HAP-1 (cell line): ENCODE measurements at regions not wholly inside any gene's neighbourhood (a gene's known extent, or its start where the extent isn't known, plus 50 kb on each side); places are given as distances from the start of the nearest gene placed in this dataset.
"Not testable (repeated sequence)": the region's sequence is repeated elsewhere in the genome, so short reads cannot be mapped to it uniquely, and the experiment has no call there.

ENCODE experiments used
- DNase-seq, 2 experiments: peaks; one replicate each; pipeline ENCODE4 v3.0.0-alpha.2; 2016 to 2020; ENCODE audit warnings: low spot score in 2 of 2
- H3K27me3 ChIP-seq: fragments of 250-450 bp; sonication (Bioruptor Pico); 2 replicates; pipeline ENCODE4 v1.5.1; 2020; ENCODE audit warnings: low read depth, mild to moderate bottlenecking, moderate library complexity
- H3K36me3 ChIP-seq: fragments of 250-450 bp; sonication (Bioruptor Pico); replicated peaks from 2 replicates; pipeline ENCODE4 v1.5.1; 2020; ENCODE audit warnings: mild to moderate bottlenecking
- H3K4me1 ChIP-seq: fragments of 250-450 bp; sonication (Bioruptor Pico); 2 replicates; pipeline ENCODE4 v1.5.1; 2020; ENCODE audit warnings: mild to moderate bottlenecking
- H3K4me3 ChIP-seq: fragments of 250-450 bp; sonication (Bioruptor Pico); 2 replicates; pipeline ENCODE4 v1.5.1; 2020; ENCODE audit warnings: mild to moderate bottlenecking, moderate library complexity
- H3K9me3 ChIP-seq: fragments of 250-450 bp; sonication (Bioruptor Pico); 2 replicates; pipeline ENCODE4 v1.5.1; 2020; ENCODE audit warnings: mild to moderate bottlenecking, moderate library complexity
- in situ Hi-C: fragments of 300-500 bp; cut with MboI; formaldehyde crosslinking; loops from 3 replicates; pipeline ENCODE4 v1.14.3; 2020; ENCODE audit warnings: low sequenced_read_pairs, inconsistent platforms, mixed read lengths

- Histone ChIP-seq H3K9me3 (no peaks in the 10 kb centered on the region), H3K4me3 (no peak overlapping the region), H3K27me3 (no peaks in the 10 kb centered on the region), H3K36me3 (no peaks in the 10 kb centered on the region), H3K4me1 (no peaks in the 10 kb centered on the region)
- peak; percentile 20 to 68 for DNase-seq
- in situ Hi-C loops: no loop called here
Observed at GRCh38 chr6:97978855-97979271, 695.8 kb upstream of the MMS22L start.

- H3K9me3 ChIP-seq, in situ Hi-C loops, H3K36me3 ChIP-seq, H3K27me3 ChIP-seq, H3K4me3 ChIP-seq, DNase-seq, H3K4me1 ChIP-seq: not testable (repeated sequence)
Observed at GRCh38 chr6:97979285-97979684, 696.3 kb upstream of the MMS22L start.

DNA sequence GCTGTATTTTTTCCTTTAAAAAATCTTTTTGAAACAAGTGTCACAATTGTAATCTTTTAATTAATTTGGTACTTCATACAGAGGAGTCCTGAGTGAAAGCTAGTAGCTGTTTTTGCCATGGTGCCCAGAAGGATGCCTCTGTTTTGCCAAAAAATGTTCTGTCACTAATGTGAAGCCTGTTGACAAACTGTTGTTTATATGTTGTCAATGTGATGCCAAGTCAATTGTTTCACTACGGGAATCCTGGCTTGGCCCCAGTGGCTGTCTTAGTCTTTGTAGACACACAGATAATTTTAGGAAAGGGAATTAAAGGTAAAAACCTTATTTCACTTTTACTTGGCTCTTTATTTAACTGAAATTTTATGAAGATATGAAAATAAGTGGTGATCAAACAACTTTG lies 706.4 kb upstream of the MMS22L start:
- DNase-seq: no peak

DNA sequence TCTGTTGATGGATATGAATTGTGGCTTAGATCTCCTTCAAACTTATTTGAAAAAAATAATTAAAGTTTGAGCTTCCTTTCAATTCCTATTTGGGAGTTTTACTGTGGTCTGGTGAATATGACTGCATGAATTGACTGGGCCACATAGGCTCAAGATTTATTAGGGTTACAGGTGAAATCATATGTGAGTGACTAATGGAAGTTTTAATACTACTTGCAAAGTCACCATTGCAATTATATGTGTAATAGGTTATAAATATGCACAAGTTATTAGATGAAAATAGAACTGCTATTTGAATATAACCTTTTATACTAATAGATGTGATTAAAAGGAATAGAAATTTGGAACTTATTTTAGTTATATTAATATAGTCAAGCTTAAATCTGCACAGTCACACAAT lies 712.1 kb upstream of the MMS22L start:
- H3K27me3 ChIP-seq: no peaks in the 10 kb centered on the region
- H3K9me3 ChIP-seq: no peaks in the 10 kb centered on the region
- DNase-seq: no peak
- no peaks in the 10 kb centered on the region for H3K36me3 ChIP-seq
- in situ Hi-C loops: no loop called here
- H3K4me3 ChIP-seq: no peak overlapping the region
- no peaks in the 10 kb centered on the region for H3K4me1 ChIP-seq

More for the DNA sequence above, 706.4 kb upstream of the MMS22L start:
- Histone ChIP-seq H3K4me1 (no peaks in the 10 kb centered on the region), H3K36me3 (no peaks in the 10 kb centered on the region), H3K4me3 (no peak overlapping the region), H3K27me3 (no peaks in the 10 kb centered on the region), H3K9me3 (no peaks in the 10 kb centered on the region)
- in situ Hi-C loops: no loop called here

- no peak for DNase-seq
- H3K9me3 ChIP-seq: no peaks in the 10 kb centered on the region
- no peaks in the 10 kb centered on the region for H3K4me1 ChIP-seq
- no peaks in the 10 kb centered on the region for H3K36me3 ChIP-seq
- H3K4me3 ChIP-seq: no peak overlapping the region
- in situ Hi-C loops: no loop called here
- H3K27me3 ChIP-seq: no peaks in the 10 kb centered on the region; the same call in 1 of the 2 replicates
Observed at GRCh38 chr6:98002678-98003077, 719.7 kb upstream of the MMS22L start.

- Histone ChIP-seq H3K36me3 (no peaks in the 10 kb centered on the region), H3K4me3 (no peak overlapping the region), H3K27me3 (no peaks in the 10 kb centered on the region), H3K9me3 (no peaks in the 10 kb centered on the region), H3K4me1 (peaks cover 13% of the 10 kb centered on the region)
- DNase-seq: peak; percentile 46 to 54
- in situ Hi-C loops: no loop called here
Observed at GRCh38 chr6:98014442-98015201, 731.6 kb upstream of the MMS22L start.

- no peaks in the 10 kb centered on the region for H3K9me3 ChIP-seq
- no peaks in the 10 kb centered on the region for H3K27me3 ChIP-seq
- no peak overlapping the region for H3K4me3 ChIP-seq
- H3K36me3 ChIP-seq: no peaks in the 10 kb centered on the region
- DNase-seq: no peak
- in situ Hi-C loops: no loop called here
- peaks cover 13% of the 10 kb centered on the region for H3K4me1 ChIP-seq
Observed at GRCh38 chr6:98016565-98016964, 733.5 kb upstream of the MMS22L start.

GRCh38 chr6:98020222-98020621 lies 737.2 kb upstream of the MMS22L start:
- Histone ChIP-seq H3K36me3 (no peaks in the 10 kb centered on the region), H3K4me1 (peaks cover 5% of the 10 kb centered on the region; the same call in 1 of the 2 replicates), H3K4me3 (no peak overlapping the region), H3K27me3 (no peaks in the 10 kb centered on the region), H3K9me3 (no peaks in the 10 kb centered on the region)
- in situ Hi-C loops: no loop called here
- DNase-seq: no peak

GRCh38 chr6:98024359-98024758 lies 741.3 kb upstream of the MMS22L start:
- in situ Hi-C loops: no loop called here
- Histone ChIP-seq H3K4me1 (peaks cover 9% of the 10 kb centered on the region), H3K9me3 (no peaks in the 10 kb centered on the region), H3K27me3 (no peaks in the 10 kb centered on the region), H3K36me3 (no peaks in the 10 kb centered on the region), H3K4me3 (no peak overlapping the region)
- no peak for DNase-seq

GRCh38 chr6:98027898-98028297 lies 744.9 kb upstream of the MMS22L start:
- DNase-seq: no peak
- in situ Hi-C loops: loop anchor here (25.0 kb wide), 1 partner anchor 809 kb away; the partner anchor contains the start of gene POU3F2
- H3K4me1 ChIP-seq: peaks cover 9% of the 10 kb centered on the region
- H3K27me3 ChIP-seq: no peaks in the 10 kb centered on the region
- no peaks in the 10 kb centered on the region for H3K9me3 ChIP-seq
- H3K4me3 ChIP-seq: no peak overlapping the region
- no peaks in the 10 kb centered on the region for H3K36me3 ChIP-seq

- DNase-seq: no peak
- in situ Hi-C loops: loop anchor here (25.0 kb wide), 1 partner anchor 804 kb away; the partner anchor contains the start of gene POU3F2
- Histone ChIP-seq H3K4me1 (peaks cover 16% of the 10 kb centered on the region), H3K36me3 (no peaks in the 10 kb centered on the region), H3K27me3 (no peaks in the 10 kb centered on the region), H3K9me3 (no peaks in the 10 kb centered on the region), H3K4me3 (no peak overlapping the region)
Observed at GRCh38 chr6:98033617-98034016, 750.6 kb upstream of the MMS22L start.

- Histone ChIP-seq H3K4me3 (no peak overlapping the region), H3K4me1 (peaks cover 31% of the 10 kb centered on the region), H3K27me3 (no peaks in the 10 kb centered on the region), H3K9me3 (no peaks in the 10 kb centered on the region), H3K36me3 (no peaks in the 10 kb centered on the region)
- peak; percentile 75 to 91 for DNase-seq
- in situ Hi-C loops: loop anchor here (25.0 kb wide), 1 partner anchor 801 kb away; the partner anchor contains the start of gene POU3F2
Observed at GRCh38 chr6:98036344-98036923, 753.4 kb upstream of the MMS22L start.

DNA sequence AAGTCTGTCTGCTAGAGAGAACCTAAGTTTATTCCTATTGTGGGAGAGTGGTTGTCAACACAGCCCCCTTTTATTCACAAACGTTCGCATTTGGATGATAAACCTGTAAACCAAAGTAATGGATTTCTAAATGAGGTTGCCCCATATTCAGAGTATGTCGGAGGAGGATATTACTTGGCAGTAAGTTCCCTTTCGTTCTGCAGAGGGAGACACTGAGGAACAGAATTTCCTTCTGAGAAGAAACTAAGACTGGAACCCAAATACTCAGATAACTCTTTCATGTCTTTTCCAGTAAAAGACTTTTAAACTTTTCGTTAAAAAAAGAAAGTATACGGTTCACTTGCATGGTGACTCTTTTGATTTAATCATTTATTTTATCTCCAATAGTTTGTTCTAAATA lies 754.6 kb upstream of the MMS22L start:
- Histone ChIP-seq H3K4me3 (no peak overlapping the region), H3K27me3 (no peaks in the 10 kb centered on the region), H3K4me1 (peaks cover 34% of the 10 kb centered on the region), H3K9me3 (no peaks in the 10 kb centered on the region), H3K36me3 (no peaks in the 10 kb centered on the region)
- DNase-seq: no peak
- in situ Hi-C loops: loop anchor here (25.0 kb wide), 1 partner anchor 800 kb away; the partner anchor contains the start of gene POU3F2

DNA sequence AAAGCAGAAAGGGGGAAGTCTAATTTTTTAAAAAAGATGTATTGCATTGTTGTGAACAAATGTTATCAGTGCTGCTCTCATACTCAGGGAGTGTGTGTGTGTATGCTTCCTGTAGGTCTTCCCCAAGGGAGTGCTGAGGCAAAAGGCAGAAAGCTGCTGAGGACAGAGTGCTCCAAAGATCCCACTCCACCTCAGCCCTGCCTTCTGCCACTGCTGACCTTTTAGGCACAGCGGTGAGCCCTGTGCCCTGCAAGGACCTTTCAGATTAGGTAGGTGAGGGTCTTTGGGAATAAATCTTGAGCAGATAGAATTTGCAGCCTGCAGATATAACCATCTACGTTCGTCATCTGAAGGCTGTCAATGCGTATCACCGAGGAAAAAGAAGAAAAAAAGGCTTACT lies 756.4 kb upstream of the MMS22L start:
- Histone ChIP-seq H3K27me3 (no peaks in the 10 kb centered on the region), H3K4me1 (peaks cover 34% of the 10 kb centered on the region), H3K36me3 (no peaks in the 10 kb centered on the region), H3K4me3 (no peak overlapping the region), H3K9me3 (no peaks in the 10 kb centered on the region)
- no peak for DNase-seq
- in situ Hi-C loops: loop anchor here (25.0 kb wide), 1 partner anchor 798 kb away; the partner anchor contains the start of gene POU3F2
